ENCODE measurements at regions not wholly inside any gene's neighbourhood (a gene's known extent, or its start where the extent isn't known, plus 50 kb on each side); places are given as distances from the start of the nearest gene placed in this dataset.

GRCh38 chr22:27533105-27533745 is 268.3 kb downstream of the MN1 start:
- no peak for ATAC-seq
- DNase-seq (ENCODE audit: low spot score) = no peak

- ATAC-seq (peak; percentile 72), DNase-seq (ENCODE audit: low spot score) (no peak)
These were observed 266.8 kb downstream of the MN1 start for GRCh38 chr22:27534720-27535125.

GRCh38 chr22:27535452-27535851 is 266.1 kb downstream of the MN1 start:
- DNase-seq (ENCODE audit: low spot score) = no peak
- no peak for ATAC-seq

- ATAC-seq = no peak
- no peak for DNase-seq (ENCODE audit: low spot score)
These were observed 264.1 kb downstream of the MN1 start for GRCh38 chr22:27537501-27537900.

- ATAC-seq (no peak), DNase-seq (ENCODE audit: low spot score) (no peak)
These were observed 262.9 kb downstream of the MN1 start for GRCh38 chr22:27538666-27539065.

GRCh38 chr22:27540247-27540646 is 261.3 kb downstream of the MN1 start:
- DNase-seq (ENCODE audit: low spot score) = no peak
- no peak for ATAC-seq

GRCh38 chr22:27540656-27541396 is 260.7 kb downstream of the MN1 start:
- no peak for ATAC-seq
- DNase-seq (ENCODE audit: low spot score) = no peak

- no peak for DNase-seq (ENCODE audit: low spot score)
- ATAC-seq = no peak
These were observed 259.7 kb downstream of the MN1 start for GRCh38 chr22:27541836-27542235.

GRCh38 chr22:27542602-27543001 is 259.0 kb downstream of the MN1 start:
- no peak for ATAC-seq
- no peak for DNase-seq (ENCODE audit: low spot score)

- DNase-seq (ENCODE audit: low spot score) (no peak), ATAC-seq (no peak)
These were observed 258.1 kb downstream of the MN1 start for GRCh38 chr22:27543460-27543859.

- no peak for ATAC-seq
- no peak for DNase-seq (ENCODE audit: low spot score)
These were observed 256.5 kb downstream of the MN1 start for GRCh38 chr22:27545085-27545484.

- DNase-seq (ENCODE audit: low spot score) (no peak), ATAC-seq (no peak)
These were observed 255.2 kb downstream of the MN1 start for GRCh38 chr22:27546157-27546935.

- DNase-seq (ENCODE audit: low spot score) (no peak), ATAC-seq (no peak)
These were observed 250.2 kb downstream of the MN1 start for GRCh38 chr22:27551402-27551801.

- ATAC-seq = no peak
- no peak for DNase-seq (ENCODE audit: low spot score)
These were observed 249.4 kb downstream of the MN1 start for GRCh38 chr22:27552176-27552575.

GRCh38 chr22:27552863-27553262 is 248.7 kb downstream of the MN1 start:
- ATAC-seq = no peak
- no peak for DNase-seq (ENCODE audit: low spot score)

- ATAC-seq (no peak), DNase-seq (ENCODE audit: low spot score) (no peak)
These were observed 247.3 kb downstream of the MN1 start for GRCh38 chr22:27554106-27554811.

- DNase-seq (ENCODE audit: low spot score) (no peak), ATAC-seq (no peak)
These were observed 246.6 kb downstream of the MN1 start for GRCh38 chr22:27554841-27555456.

- DNase-seq (ENCODE audit: low spot score) (no peak), ATAC-seq (no peak)
These were observed 245.2 kb downstream of the MN1 start for GRCh38 chr22:27556371-27556770.

- DNase-seq (ENCODE audit: low spot score) (no peak), ATAC-seq (no peak)
These were observed 244.1 kb downstream of the MN1 start for GRCh38 chr22:27557286-27558008.

- no peak for ATAC-seq
- DNase-seq (ENCODE audit: low spot score) = no peak
These were observed 242.7 kb downstream of the MN1 start for GRCh38 chr22:27558658-27559371.

Measured in left lobe of liver (tissue), 2 donors.